ENCODE measurements at regions not wholly inside any gene's neighbourhood (a gene's known extent, or its start where the extent isn't known, plus 50 kb on each side); places are given as distances from the start of the nearest gene placed in this dataset.

- no peak for TF ChIP-seq EZH2 (IDR thresholded peaks at IDR 0.05; ENCODE audit: insufficient read depth, poor library complexity, severe bottlenecking)
- TF ChIP-seq EZH2phosphoT487 (IDR thresholded peaks at IDR 0.05; ENCODE audit: insufficient read depth, low read depth), result no peak
These were observed 315.7 kb downstream of the KCNS3 start for GRCh38 chr2:18194161-18194560.

All from GM23248 (cell line).